K562 (cell line): ENCODE measurements at regions not wholly inside any gene's neighbourhood (a gene's known extent, or its start where the extent isn't known, plus 50 kb on each side); places are given as distances from the start of the nearest gene placed in this dataset.

Source experiments
- ADNP ChIP-seq: fragments of 200-800 bp; sonication (Bioruptor generic); IDR thresholded peaks from 2 replicates; pipeline ENCODE4 v1.6.1; 2016; ENCODE audit warnings: missing genetic modification characterization, missing compliant biosample characterization
- ASH1L ChIP-seq: fragments of 450-650 bp; IDR thresholded peaks from 2 replicates; pipeline ENCODE4 v1.6.1; 2018; ENCODE audit warnings: borderline replicate concordance, mild to moderate bottlenecking, low read depth; ENCODE audit not compliant: partially characterized antibody
- HEY1 ChIP-seq: fragments of 250-450 bp; sonication (Bioruptor Pico); IDR thresholded peaks from 2 replicates; pipeline ENCODE4 v1.5.0; 2020; ENCODE audit warnings: mild to moderate bottlenecking, moderate library complexity, borderline replicate concordance
- NCOA6 ChIP-seq: fragments of 450-650 bp; IDR thresholded peaks from 2 replicates; pipeline ENCODE4 v1.6.1; 2017; ENCODE audit warnings: mild to moderate bottlenecking
- PKNOX1 ChIP-seq: fragments of 450-650 bp; IDR thresholded peaks from 2 replicates; pipeline ENCODE4 v1.6.1; 2016
- POU5F1 ChIP-seq: fragments of 150-350 bp; IDR thresholded peaks from 2 replicates; pipeline ENCODE4 v1.6.1; 2014; ENCODE audit warnings: borderline replicate concordance, low read length, low read depth, mild to moderate bottlenecking; ENCODE audit not compliant: partially characterized antibody
- RREB1 ChIP-seq: fragments of 250-450 bp; sonication (Bioruptor Pico); IDR thresholded peaks from 2 replicates; pipeline ENCODE4 v1.4.0; 2020
- SREBF2 ChIP-seq: sonication (generic); formaldehyde crosslinking; IDR thresholded peaks from 2 replicates; pipeline ENCODE4 v1.4.0; 2020; ENCODE audit warnings: mild to moderate bottlenecking, missing genetic modification reagents
- TEAD2 ChIP-seq: fragments of 450-650 bp; IDR thresholded peaks from 2 replicates; pipeline ENCODE4 v1.6.1; 2016; ENCODE audit warnings: missing genetic modification characterization, control low read depth, missing compliant biosample characterization
- ZNF23 ChIP-seq: fragments of 250-450 bp; sonication (Bioruptor Pico); IDR thresholded peaks from 2 replicates; pipeline ENCODE4 v1.4.0; 2020; ENCODE audit warnings: mild to moderate bottlenecking

DNA sequence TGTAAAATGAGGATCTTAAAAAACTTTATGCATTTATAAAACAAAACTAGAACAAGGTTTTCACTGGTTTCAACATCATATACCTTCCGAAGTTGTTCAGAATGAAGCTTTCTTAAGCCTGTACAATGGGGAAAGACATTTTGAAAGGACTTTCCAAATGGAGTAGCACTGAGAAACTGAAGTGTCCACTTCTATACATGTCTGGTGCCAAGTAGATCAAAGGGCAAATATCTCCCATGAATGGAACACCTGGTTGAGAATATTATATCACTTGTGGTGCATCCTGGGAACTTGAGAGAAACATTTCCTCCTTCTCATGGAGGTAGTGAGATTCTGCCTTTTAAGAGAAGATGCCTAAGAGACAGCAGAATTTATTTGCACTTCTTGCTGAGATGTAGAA, 182.1 kb upstream of the ACTBL2 start (continued):
- TF ChIP-seq RREB1 (CRISPR knock-in tag) (no peak), HEY1 (CRISPR knock-in tag) (no peak), ZNF23 (CRISPR knock-in tag) (no peak), NCOA6 (no peak), POU5F1 (no peak), SREBF2 (CRISPR knock-in tag) (no peak), TEAD2 (no peak), ASH1L (no peak), PKNOX1 (no peak), ADNP (tag) (no peak)
